ENCODE measurements at regions not wholly inside any gene's neighbourhood (a gene's known extent, or its start where the extent isn't known, plus 50 kb on each side); places are given as distances from the start of the nearest gene placed in this dataset.

DNA sequence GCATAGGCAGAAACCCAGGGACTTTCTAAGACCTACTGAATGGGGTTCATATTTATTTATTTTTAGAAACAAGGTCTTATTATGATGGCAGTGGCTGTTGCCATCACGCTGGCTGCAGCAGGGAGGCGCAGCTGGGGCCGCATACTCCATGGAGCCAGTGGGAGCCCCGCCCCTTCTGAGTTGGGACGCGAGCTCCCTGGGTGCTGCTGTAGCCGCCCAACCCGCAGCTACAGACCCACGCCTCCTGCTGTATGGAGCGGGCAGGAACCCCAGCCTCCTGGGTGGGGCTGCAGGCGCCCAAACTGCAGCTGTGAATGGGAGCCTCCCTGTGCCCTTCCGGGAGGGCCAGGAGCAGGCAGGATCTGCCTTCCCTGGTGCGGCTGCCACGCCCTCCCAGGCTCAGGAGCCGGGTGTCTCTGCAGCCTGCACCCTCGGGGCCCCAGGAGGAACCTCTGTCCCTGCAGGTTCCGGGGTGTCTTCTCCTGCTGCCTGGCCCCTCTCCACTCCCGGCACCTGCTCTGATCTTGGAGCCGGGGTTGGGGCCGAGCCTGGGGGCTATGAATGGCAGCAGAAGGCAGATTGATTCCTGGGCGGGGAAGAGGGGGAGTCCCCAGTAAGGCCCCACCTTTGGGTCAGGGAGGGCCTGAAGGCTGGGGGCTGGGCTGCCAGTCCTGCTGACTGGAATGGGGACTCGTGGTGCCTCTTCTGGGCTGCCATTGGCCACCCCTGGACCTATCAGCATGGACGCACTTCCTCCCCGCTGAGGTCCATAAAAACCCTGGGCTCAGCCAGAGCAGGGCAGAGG lies 66.5 kb upstream of the LRRN2 start:
- no peak overlapping the region for H2AFZ ChIP-seq (ENCODE audit: low read length)
- H3K36me3 ChIP-seq (ENCODE audit: insufficient read depth, low read length), result no peaks in the 10 kb centered on the region
- H3K27ac ChIP-seq (ENCODE audit: low read length), result no peak overlapping the region
- no peak overlapping the region for H3K4me3 ChIP-seq (ENCODE audit: low read length)
- no peaks in the 10 kb centered on the region for H3K9me2 ChIP-seq (replicated peaks; ENCODE audit: insufficient read depth, low read length)
- no peaks in the 10 kb centered on the region for H3K79me2 ChIP-seq (ENCODE audit: low read length)
- no peaks in the 10 kb centered on the region for H3K4me1 ChIP-seq (ENCODE audit: low read length)
- H3K27me3 ChIP-seq (ENCODE audit: low read length), result no peaks in the 10 kb centered on the region
- no peak for DNase-seq
- H3K4me2 ChIP-seq (ENCODE audit: low read depth, low read length, poor library complexity, severe bottlenecking), result no peak overlapping the region
- H3K9ac ChIP-seq (ENCODE audit: low read length), result no peak overlapping the region
- no peaks in the 10 kb centered on the region for H4K20me1 ChIP-seq (ENCODE audit: insufficient read depth, low read depth, low read length)
- H3K9me3 ChIP-seq (ENCODE audit: low read length), result no peaks in the 10 kb centered on the region

DNA sequence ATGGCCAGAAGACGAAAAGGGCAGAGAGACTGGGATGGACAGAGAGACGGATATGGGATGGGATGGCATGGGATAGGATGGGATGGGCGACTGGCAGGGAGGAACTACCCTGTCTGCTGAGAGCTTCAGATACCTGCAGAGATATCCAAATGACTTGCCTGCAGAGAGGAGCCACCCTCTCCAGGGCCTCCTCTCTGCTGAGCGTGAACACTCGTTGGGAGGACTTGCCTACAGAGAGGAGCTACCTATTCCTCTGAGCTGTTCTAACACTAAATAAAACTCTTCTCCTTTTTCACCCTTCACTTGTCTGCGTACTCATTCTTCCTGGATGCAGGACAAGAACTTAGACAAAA lies 67.1 kb upstream of the LRRN2 start:
- H2AFZ ChIP-seq (ENCODE audit: low read length), result no peak overlapping the region
- H3K79me2 ChIP-seq (ENCODE audit: low read length), result no peaks in the 10 kb centered on the region
- no peaks in the 10 kb centered on the region for H3K4me1 ChIP-seq (ENCODE audit: low read length)
- no peak overlapping the region for H3K4me2 ChIP-seq (ENCODE audit: low read depth, low read length, poor library complexity, severe bottlenecking)
- H4K20me1 ChIP-seq (ENCODE audit: insufficient read depth, low read depth, low read length), result no peaks in the 10 kb centered on the region
- no peak overlapping the region for H3K9ac ChIP-seq (ENCODE audit: low read length)
- H3K9me2 ChIP-seq (replicated peaks; ENCODE audit: insufficient read depth, low read length), result no peaks in the 10 kb centered on the region
- no peak for DNase-seq
- no peaks in the 10 kb centered on the region for H3K36me3 ChIP-seq (ENCODE audit: insufficient read depth, low read length)
- no peaks in the 10 kb centered on the region for H3K9me3 ChIP-seq (ENCODE audit: low read length)
- no peak overlapping the region for H3K27ac ChIP-seq (ENCODE audit: low read length)
- H3K4me3 ChIP-seq (ENCODE audit: low read length), result no peak overlapping the region
- H3K27me3 ChIP-seq (ENCODE audit: low read length), result no peaks in the 10 kb centered on the region

DNA sequence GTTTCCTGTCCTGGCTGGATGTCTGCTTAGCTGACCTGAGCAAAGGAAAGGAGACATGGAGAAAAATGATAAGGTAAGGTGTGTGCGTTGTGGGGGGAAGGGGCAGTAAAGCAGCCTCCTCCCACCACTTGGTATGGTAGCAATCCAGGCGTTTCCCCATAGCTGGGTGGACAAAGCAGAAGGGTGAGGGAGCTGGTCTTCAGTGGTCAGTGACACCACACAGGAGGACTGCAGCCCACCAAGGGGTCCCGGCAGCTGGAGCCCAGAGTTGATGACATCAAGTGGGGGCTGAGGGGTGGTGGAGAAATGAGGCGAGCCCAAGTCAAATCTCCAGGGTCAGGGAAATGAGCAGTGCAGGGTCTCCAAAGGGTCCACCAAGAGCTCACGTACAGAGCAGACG lies 69.3 kb upstream of the LRRN2 start:
- no peak for DNase-seq
- H3K4me3 ChIP-seq (ENCODE audit: low read length), result no peak overlapping the region
- H3K4me1 ChIP-seq (ENCODE audit: low read length), result no peaks in the 10 kb centered on the region
- no peaks in the 10 kb centered on the region for H3K9me2 ChIP-seq (replicated peaks; ENCODE audit: insufficient read depth, low read length)
- no peaks in the 10 kb centered on the region for H4K20me1 ChIP-seq (ENCODE audit: insufficient read depth, low read depth, low read length)
- H3K9me3 ChIP-seq (ENCODE audit: low read length), result no peaks in the 10 kb centered on the region
- H3K27me3 ChIP-seq (ENCODE audit: low read length), result no peaks in the 10 kb centered on the region
- H3K79me2 ChIP-seq (ENCODE audit: low read length), result no peaks in the 10 kb centered on the region
- H2AFZ ChIP-seq (ENCODE audit: low read length), result no peak overlapping the region
- H3K4me2 ChIP-seq (ENCODE audit: low read depth, low read length, poor library complexity, severe bottlenecking), result no peak overlapping the region
- H3K27ac ChIP-seq (ENCODE audit: low read length), result no peak overlapping the region
- no peak overlapping the region for H3K9ac ChIP-seq (ENCODE audit: low read length)
- no peaks in the 10 kb centered on the region for H3K36me3 ChIP-seq (ENCODE audit: insufficient read depth, low read length)

DNA sequence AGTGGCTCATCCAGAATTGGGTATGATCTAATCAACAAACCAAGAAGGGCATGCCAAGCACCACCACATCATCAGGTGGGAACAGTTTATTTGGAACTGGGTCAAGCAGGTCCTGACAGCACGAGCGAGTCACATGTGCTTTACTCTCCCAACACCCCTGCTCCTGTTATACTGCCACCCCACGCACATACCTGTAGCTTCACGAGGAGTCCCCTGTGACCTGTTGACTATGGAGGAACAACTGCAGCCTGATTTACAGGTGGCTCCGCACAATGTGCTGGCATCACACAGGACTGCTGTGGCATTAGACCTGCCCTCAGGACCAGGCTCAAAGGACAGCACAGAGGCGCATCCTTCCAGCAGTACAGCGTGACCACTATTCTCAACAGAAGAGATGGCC lies 70.8 kb upstream of the LRRN2 start:
- DNase-seq, result no peak
- no peaks in the 10 kb centered on the region for H3K36me3 ChIP-seq (ENCODE audit: insufficient read depth, low read length)
- no peak overlapping the region for H2AFZ ChIP-seq (ENCODE audit: low read length)
- H3K9me2 ChIP-seq (replicated peaks; ENCODE audit: insufficient read depth, low read length), result no peaks in the 10 kb centered on the region
- no peaks in the 10 kb centered on the region for H4K20me1 ChIP-seq (ENCODE audit: insufficient read depth, low read depth, low read length)
- H3K4me2 ChIP-seq (ENCODE audit: low read depth, low read length, poor library complexity, severe bottlenecking), result no peak overlapping the region
- H3K27ac ChIP-seq (ENCODE audit: low read length), result no peak overlapping the region
- no peak overlapping the region for H3K4me3 ChIP-seq (ENCODE audit: low read length)
- no peaks in the 10 kb centered on the region for H3K4me1 ChIP-seq (ENCODE audit: low read length)
- no peak overlapping the region for H3K9ac ChIP-seq (ENCODE audit: low read length)
- H3K9me3 ChIP-seq (ENCODE audit: low read length), result no peaks in the 10 kb centered on the region
- no peaks in the 10 kb centered on the region for H3K27me3 ChIP-seq (ENCODE audit: low read length)
- H3K79me2 ChIP-seq (ENCODE audit: low read length), result no peaks in the 10 kb centered on the region

DNA sequence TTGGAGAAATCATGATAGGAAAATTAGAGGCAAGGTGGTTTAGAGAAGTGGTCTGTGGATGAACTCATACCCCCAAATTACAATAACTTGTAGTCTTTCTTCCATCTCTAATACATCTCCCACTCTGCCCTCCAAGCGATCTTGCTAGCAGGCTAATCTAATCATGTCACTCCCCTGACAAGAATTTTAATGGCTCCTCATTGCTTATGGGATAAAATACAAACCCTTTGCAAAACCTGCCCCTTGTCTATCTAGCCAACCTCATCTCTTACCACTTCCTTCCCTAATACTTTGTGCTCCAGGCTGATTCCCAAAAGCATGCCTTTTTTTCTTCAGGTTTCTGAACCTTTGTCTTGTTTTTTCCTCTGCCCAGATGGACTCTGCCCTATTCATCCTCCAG lies 71.3 kb upstream of the LRRN2 start:
- H3K9me3 ChIP-seq (ENCODE audit: low read length), result no peaks in the 10 kb centered on the region
- no peaks in the 10 kb centered on the region for H3K36me3 ChIP-seq (ENCODE audit: insufficient read depth, low read length)
- no peak overlapping the region for H3K4me3 ChIP-seq (ENCODE audit: low read length)
- no peak overlapping the region for H3K4me2 ChIP-seq (ENCODE audit: low read depth, low read length, poor library complexity, severe bottlenecking)
- H3K4me1 ChIP-seq (ENCODE audit: low read length), result no peaks in the 10 kb centered on the region
- H4K20me1 ChIP-seq (ENCODE audit: insufficient read depth, low read depth, low read length), result no peaks in the 10 kb centered on the region
- no peak for DNase-seq
- no peaks in the 10 kb centered on the region for H3K9me2 ChIP-seq (replicated peaks; ENCODE audit: insufficient read depth, low read length)
- no peaks in the 10 kb centered on the region for H3K79me2 ChIP-seq (ENCODE audit: low read length)
- no peak overlapping the region for H3K27ac ChIP-seq (ENCODE audit: low read length)
- H3K27me3 ChIP-seq (ENCODE audit: low read length), result no peaks in the 10 kb centered on the region
- H2AFZ ChIP-seq (ENCODE audit: low read length), result no peak overlapping the region
- no peak overlapping the region for H3K9ac ChIP-seq (ENCODE audit: low read length)

DNA sequence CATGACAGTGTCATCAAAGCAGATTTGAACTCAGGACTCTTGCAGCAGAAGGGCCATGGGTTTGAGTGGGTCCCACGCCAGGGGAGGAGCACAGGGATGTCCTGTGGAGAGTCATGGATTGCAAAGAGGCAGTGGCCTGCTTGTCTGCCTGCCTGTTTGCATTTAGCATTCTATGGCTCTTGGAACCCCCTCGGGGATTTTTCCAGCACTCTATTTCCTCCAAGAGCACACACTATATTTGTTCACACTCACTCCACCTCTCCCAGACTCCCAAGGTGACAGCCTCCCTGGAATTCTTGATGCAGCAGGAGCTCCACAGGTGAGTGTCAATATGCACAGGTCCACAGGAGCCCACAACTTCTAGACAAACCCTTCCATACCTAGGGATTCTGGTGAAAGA lies 73.1 kb upstream of the LRRN2 start:
- Histone ChIP-seq H3K4me3 (ENCODE audit: low read length) (no peak overlapping the region), H3K27me3 (ENCODE audit: low read length) (no peaks in the 10 kb centered on the region), H2AFZ (ENCODE audit: low read length) (no peak overlapping the region), H3K27ac (ENCODE audit: low read length) (no peak overlapping the region), H3K9me2 (replicated peaks; ENCODE audit: insufficient read depth, low read length) (no peaks in the 10 kb centered on the region), H3K9me3 (ENCODE audit: low read length) (no peaks in the 10 kb centered on the region), H3K36me3 (ENCODE audit: insufficient read depth, low read length) (no peaks in the 10 kb centered on the region), H3K4me2 (ENCODE audit: low read depth, low read length, poor library complexity, severe bottlenecking) (no peak overlapping the region), H3K4me1 (ENCODE audit: low read length) (peaks cover 2% of the 10 kb centered on the region), H3K9ac (ENCODE audit: low read length) (no peak overlapping the region), H3K79me2 (ENCODE audit: low read length) (no peaks in the 10 kb centered on the region), H4K20me1 (ENCODE audit: insufficient read depth, low read depth, low read length) (no peaks in the 10 kb centered on the region)
- DNase-seq, result no peak

DNA sequence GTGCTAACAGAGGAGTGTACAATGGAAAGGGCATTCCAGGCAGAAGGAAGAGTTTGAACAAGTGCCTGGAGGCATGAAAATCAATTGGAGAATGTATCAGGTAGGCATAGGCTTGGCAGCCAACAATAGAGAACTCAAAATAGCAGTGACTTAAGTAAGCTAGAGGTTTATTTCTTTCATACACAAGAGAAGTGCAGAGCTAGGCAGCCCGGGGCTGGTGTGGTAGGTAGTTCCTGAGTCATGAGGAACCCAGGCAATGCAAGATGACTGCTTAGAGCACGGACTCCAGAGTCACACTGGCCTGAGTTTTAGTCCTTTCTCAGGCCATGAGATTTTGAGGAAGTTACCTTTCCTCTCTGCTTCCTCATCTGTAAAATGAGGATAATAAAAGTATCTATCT lies 74.8 kb upstream of the LRRN2 start:
- Histone ChIP-seq H3K79me2 (ENCODE audit: low read length) (no peaks in the 10 kb centered on the region), H3K4me3 (ENCODE audit: low read length) (no peak overlapping the region), H3K4me1 (ENCODE audit: low read length) (peaks cover 4% of the 10 kb centered on the region), H3K27me3 (ENCODE audit: low read length) (no peaks in the 10 kb centered on the region), H2AFZ (ENCODE audit: low read length) (no peak overlapping the region), H3K4me2 (ENCODE audit: low read depth, low read length, poor library complexity, severe bottlenecking) (no peak overlapping the region), H3K27ac (ENCODE audit: low read length) (no peak overlapping the region), H3K9me2 (replicated peaks; ENCODE audit: insufficient read depth, low read length) (no peaks in the 10 kb centered on the region), H3K9me3 (ENCODE audit: low read length) (no peaks in the 10 kb centered on the region), H3K9ac (ENCODE audit: low read length) (no peak overlapping the region), H3K36me3 (ENCODE audit: insufficient read depth, low read length) (no peaks in the 10 kb centered on the region), H4K20me1 (ENCODE audit: insufficient read depth, low read depth, low read length) (no peaks in the 10 kb centered on the region)
- DNase-seq, result no peak

DNA sequence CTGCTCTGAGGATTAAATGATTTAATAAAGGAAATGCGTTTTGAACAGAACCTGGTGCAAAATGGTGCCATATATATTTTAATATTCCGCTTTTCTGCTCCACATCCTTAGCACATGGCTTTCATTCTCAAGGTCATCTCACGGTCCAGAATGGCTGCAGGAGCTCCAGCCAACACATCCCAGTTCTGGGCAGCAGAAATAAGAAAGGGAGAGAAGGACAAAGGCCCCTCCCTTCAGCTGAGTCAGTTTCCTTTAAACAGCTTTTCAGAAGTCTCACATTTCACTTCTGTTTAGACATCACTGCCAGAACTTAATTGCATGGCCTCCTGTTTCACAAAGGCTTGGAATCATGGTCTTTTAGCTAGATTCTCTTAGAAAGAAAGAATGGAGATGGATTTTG lies 75.2 kb upstream of the LRRN2 start:
- Histone ChIP-seq H3K9ac (ENCODE audit: low read length) (no peak overlapping the region), H3K4me2 (ENCODE audit: low read depth, low read length, poor library complexity, severe bottlenecking) (no peak overlapping the region), H2AFZ (ENCODE audit: low read length) (no peak overlapping the region), H3K4me3 (ENCODE audit: low read length) (no peak overlapping the region), H3K4me1 (ENCODE audit: low read length) (peaks cover 4% of the 10 kb centered on the region), H3K9me2 (replicated peaks; ENCODE audit: insufficient read depth, low read length) (no peaks in the 10 kb centered on the region), H3K27me3 (ENCODE audit: low read length) (no peaks in the 10 kb centered on the region), H3K9me3 (ENCODE audit: low read length) (no peaks in the 10 kb centered on the region), H3K27ac (ENCODE audit: low read length) (no peak overlapping the region), H4K20me1 (ENCODE audit: insufficient read depth, low read depth, low read length) (no peaks in the 10 kb centered on the region), H3K79me2 (ENCODE audit: low read length) (no peaks in the 10 kb centered on the region), H3K36me3 (ENCODE audit: insufficient read depth, low read length) (no peaks in the 10 kb centered on the region)
- no peak for DNase-seq
